ENCODE measurements at regions not wholly inside any gene's neighbourhood (a gene's known extent, or its start where the extent isn't known, plus 50 kb on each side); places are given as distances from the start of the nearest gene placed in this dataset.

DNA sequence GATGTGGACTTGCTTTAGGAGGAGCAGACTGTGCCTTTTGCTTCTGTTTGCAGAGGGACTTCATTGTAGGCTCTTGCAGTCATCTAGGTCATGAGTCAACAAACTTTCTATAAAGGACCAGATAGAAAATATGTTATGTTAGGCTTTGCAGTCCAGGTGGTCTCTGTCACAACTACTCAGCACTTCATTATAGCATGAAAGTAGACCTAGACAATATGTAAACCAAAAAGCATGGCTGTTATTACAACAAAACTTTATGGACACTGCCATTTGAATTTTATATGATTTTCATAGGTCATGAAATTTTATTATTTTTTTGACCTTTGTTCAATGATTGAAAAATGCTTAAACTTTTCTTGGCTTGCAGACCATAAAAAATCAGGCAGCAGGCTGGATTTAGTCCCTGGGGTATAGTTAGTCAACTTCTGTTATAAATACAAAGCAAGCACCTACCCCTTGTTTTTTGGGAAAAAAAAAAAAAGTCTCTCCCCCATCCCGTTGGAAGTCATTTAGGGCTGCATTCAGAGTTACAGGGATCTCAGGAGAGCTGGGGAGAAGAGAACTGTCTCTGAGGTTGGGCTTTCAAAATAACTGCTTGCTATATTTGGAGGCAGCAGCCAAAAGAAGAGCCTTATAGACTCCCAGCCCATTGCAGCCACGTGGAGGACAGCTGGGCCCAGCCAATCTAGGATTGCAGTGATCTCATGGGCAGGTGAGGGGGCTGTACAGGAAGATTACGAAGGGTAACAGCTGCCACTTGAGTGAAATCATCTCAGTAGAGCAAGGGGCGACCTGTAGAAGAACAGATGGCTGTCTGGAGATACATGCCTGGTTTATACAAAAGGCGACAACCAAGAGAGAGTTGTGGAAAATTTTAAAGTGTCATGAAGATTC lies 136.6 kb upstream of the TNC start:
- Mint-ChIP-seq H3K36me3 (no peaks in the 10 kb centered on the region), H3K4me1 (peaks cover 23% of the 10 kb centered on the region), H3K4me3 (no peak overlapping the region), H3K27me3 (ENCODE audit: low read depth) (no peaks in the 10 kb centered on the region), H3K27ac (no peak overlapping the region), H3K9me3 (peaks cover 5% of the 10 kb centered on the region)
- TF ChIP-seq, protein P1, sequence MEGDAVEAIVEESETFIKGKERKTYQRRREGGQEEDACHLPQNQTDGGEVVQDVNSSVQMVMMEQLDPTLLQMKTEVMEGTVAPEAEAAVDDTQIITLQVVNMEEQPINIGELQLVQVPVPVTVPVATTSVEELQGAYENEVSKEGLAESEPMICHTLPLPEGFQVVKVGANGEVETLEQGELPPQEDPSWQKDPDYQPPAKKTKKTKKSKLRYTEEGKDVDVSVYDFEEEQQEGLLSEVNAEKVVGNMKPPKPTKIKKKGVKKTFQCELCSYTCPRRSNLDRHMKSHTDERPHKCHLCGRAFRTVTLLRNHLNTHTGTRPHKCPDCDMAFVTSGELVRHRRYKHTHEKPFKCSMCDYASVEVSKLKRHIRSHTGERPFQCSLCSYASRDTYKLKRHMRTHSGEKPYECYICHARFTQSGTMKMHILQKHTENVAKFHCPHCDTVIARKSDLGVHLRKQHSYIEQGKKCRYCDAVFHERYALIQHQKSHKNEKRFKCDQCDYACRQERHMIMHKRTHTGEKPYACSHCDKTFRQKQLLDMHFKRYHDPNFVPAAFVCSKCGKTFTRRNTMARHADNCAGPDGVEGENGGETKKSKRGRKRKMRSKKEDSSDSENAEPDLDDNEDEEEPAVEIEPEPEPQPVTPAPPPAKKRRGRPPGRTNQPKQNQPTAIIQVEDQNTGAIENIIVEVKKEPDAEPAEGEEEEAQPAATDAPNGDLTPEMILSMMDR (IDR thresholded peaks at IDR 0.05; ENCODE audit: unreplicated experiment), result no peak
- DNase-seq (ENCODE audit: low spot score in 2 of 2, unreplicated experiment in 2 of 2), result no peak

DNA sequence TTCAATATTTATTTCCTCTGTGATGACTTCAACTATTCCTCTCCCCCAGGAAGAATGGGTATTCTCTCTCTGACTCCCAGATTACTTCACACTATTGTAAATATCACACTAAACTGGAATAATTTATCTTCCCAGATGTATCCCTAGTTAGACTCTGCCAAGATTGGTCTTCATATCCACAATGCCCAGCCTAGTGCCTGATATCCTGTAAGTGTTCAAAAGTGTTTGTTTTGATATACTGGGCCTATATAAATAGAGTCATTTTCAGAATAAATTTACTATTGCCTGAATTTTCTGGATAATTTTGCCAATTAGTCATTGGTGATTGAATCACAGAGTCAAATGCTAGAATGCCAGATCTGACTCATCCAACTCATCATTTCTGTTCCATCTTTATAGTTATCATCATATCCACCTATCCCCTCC lies 143.7 kb upstream of the TNC start:
- TF ChIP-seq, protein P1 (IDR thresholded peaks at IDR 0.05; ENCODE audit: unreplicated experiment), result no peak
- Mint-ChIP-seq H3K36me3 (no peaks in the 10 kb centered on the region), H3K9me3 (peaks cover 4% of the 10 kb centered on the region), H3K4me3 (no peak overlapping the region), H3K4me1 (peaks cover 32% of the 10 kb centered on the region), H3K27ac (no peak overlapping the region), H3K27me3 (ENCODE audit: low read depth) (no peaks in the 10 kb centered on the region)
- no peak for DNase-seq (ENCODE audit: low spot score in 2 of 2, unreplicated experiment in 2 of 2)

DNA sequence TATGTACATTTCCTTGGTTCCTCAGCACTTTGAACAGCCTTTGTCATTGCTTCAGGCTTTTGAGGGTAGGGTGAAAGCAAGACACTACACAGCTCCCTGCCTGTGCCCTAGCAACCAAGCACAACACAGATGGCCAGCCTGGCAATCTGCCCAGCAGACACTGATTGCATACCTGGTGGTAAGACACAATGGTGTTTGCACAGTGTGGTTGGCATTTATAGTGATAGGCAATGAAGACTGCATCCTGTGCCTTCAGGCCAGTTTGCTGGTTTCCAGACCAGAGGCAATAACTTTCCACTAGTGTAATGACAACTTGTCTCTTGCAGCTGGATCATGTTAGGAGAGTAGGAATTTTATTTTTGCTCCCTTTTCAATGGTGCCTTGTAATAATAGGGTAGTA lies 144.5 kb upstream of the TNC start:
- no peak overlapping the region for H3K4me3 Mint-ChIP-seq
- peak; percentile 46 to 72 for DNase-seq (ENCODE audit: low spot score in 2 of 2, unreplicated experiment in 2 of 2)
- peak overlapping the region; percentile 37 for H3K27ac Mint-ChIP-seq
- no peaks in the 10 kb centered on the region for H3K36me3 Mint-ChIP-seq
- H3K27me3 Mint-ChIP-seq (ENCODE audit: low read depth), result no peaks in the 10 kb centered on the region
- H3K9me3 Mint-ChIP-seq, result peaks cover 4% of the 10 kb centered on the region
- peaks cover 32% of the 10 kb centered on the region for H3K4me1 Mint-ChIP-seq
- TF ChIP-seq, protein P1 (IDR thresholded peaks at IDR 0.05; ENCODE audit: unreplicated experiment), result no peak

DNA sequence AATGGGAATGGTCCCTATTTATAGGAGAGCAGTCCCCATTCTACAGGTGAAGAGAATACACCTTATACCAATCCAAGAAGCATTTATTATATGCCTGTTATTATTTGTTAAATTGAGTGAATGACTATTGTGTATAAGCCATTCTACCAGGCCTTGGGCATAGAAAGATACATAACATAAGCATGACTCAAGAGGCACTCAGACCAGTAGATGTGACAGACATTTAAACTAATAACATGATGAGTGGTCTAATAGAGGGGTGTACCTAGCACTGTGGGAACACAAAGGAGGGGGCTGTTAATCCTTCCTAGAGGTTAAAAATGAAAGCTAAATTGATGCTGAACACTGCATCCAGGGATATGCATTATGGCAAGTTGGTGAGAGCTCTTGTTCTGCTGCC lies 145.0 kb upstream of the TNC start:
- H3K4me1 Mint-ChIP-seq, result peaks cover 27% of the 10 kb centered on the region
- H3K27ac Mint-ChIP-seq, result no peak overlapping the region
- H3K9me3 Mint-ChIP-seq, result peaks cover 4% of the 10 kb centered on the region
- TF ChIP-seq, protein P1 (IDR thresholded peaks at IDR 0.05; ENCODE audit: unreplicated experiment), result no peak
- no peak overlapping the region for H3K4me3 Mint-ChIP-seq
- H3K36me3 Mint-ChIP-seq, result no peaks in the 10 kb centered on the region
- DNase-seq (ENCODE audit: low spot score in 2 of 2, unreplicated experiment in 2 of 2), result no peak
- no peaks in the 10 kb centered on the region for H3K27me3 Mint-ChIP-seq (ENCODE audit: low read depth)

DNA sequence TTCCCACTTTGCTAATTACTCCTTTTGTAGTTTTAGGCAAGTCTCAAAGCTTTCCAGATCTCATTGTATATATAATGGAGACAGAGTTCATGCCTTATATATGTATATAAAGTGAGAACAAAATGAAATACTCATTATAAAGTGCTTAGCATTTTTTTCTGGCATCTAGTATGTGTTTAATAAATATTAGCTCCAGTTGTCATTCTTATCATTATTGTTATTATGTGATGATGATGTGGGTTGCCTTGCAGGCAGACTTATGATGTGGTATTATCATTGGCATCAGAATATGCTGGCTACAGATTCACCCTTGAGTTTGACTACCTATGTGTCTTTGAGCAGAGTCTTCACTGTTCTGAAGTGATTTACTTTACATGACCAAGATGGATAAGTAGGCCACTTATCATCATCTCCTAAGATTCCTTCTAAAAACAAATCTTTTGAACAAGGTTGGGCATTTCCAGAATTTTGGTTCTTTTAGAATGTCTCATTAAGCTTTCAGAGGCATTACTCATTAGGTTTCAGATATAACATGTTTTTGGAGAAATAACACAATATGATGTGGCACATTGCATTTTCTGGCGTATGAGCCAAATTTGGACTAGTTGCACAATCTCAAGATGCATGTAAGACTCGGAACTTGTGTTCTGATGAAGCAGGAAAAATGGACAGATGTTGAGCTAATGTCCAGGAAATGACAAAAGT lies 145.6 kb upstream of the TNC start:
- Mint-ChIP-seq H3K9me3 (peaks cover 4% of the 10 kb centered on the region), H3K4me1 (peaks cover 27% of the 10 kb centered on the region), H3K36me3 (no peaks in the 10 kb centered on the region), H3K4me3 (no peak overlapping the region), H3K27me3 (ENCODE audit: low read depth) (no peaks in the 10 kb centered on the region), H3K27ac (no peak overlapping the region)
- TF ChIP-seq, protein P1 (IDR thresholded peaks at IDR 0.05; ENCODE audit: unreplicated experiment), result no peak
- DNase-seq (ENCODE audit: low spot score in 2 of 2, unreplicated experiment in 2 of 2), result no peak

All from mesothelial cell of epicardium (in vitro differentiated cells).